Fibroblast of mammary gland (primary cell): ENCODE measurements at regions not wholly inside any gene's neighbourhood (a gene's known extent, or its start where the extent isn't known, plus 50 kb on each side); places are given as distances from the start of the nearest gene placed in this dataset.

ENCODE experiments used
- DNase-seq: peaks from one replicate; pipeline ENCODE4 v3.0.0-alpha.2; 2010; ENCODE audit warnings: low read depth
- H3K4me3 ChIP-seq: 2 replicates; pipeline ENCODE4 v1.5.1; 2011; ENCODE audit warnings: low read depth, mild to moderate bottlenecking, low read length, moderate library complexity; ENCODE audit not compliant: control insufficient read depth
- CTCF ChIP-seq: conservative IDR thresholded peaks from 2 replicates; pipeline ENCODE4 v1.5.1; 2011; ENCODE audit warnings: low read depth, low read length, inconsistent platforms; ENCODE audit not compliant: control insufficient read depth, insufficient read depth

GRCh38 chr10:57015187-57015586, 654.1 kb upstream of the ZWINT start:
- no peak for DNase-seq
- no peak for TF ChIP-seq CTCF

GRCh38 chr10:57014758-57015157, 653.7 kb upstream of the ZWINT start:
- no peak for DNase-seq
- H3K4me3 ChIP-seq, result no peak overlapping the region
- TF ChIP-seq CTCF, result no peak

More at GRCh38 chr10:57015187-57015586, 654.1 kb upstream of the ZWINT start:
- no peak overlapping the region for H3K4me3 ChIP-seq

- TF ChIP-seq CTCF, result no peak
- peak; percentile 0 for DNase-seq
Measured at GRCh38 chr10:57008189-57008588, 647.1 kb upstream of the ZWINT start.

GRCh38 chr10:56991591-56992069, 630.6 kb upstream of the ZWINT start:
- no peak overlapping the region for H3K4me3 ChIP-seq
- DNase-seq, result no peak
- no peak for TF ChIP-seq CTCF

More at GRCh38 chr10:57008189-57008588, 647.1 kb upstream of the ZWINT start:
- H3K4me3 ChIP-seq, result no peak overlapping the region

- no peak for TF ChIP-seq CTCF
- no peak for DNase-seq
- H3K4me3 ChIP-seq, result no peak overlapping the region
Measured at GRCh38 chr10:56975513-56975912, 614.5 kb upstream of the ZWINT start.

- no peak for TF ChIP-seq CTCF
- no peak overlapping the region for H3K4me3 ChIP-seq
- DNase-seq, result no peak
Measured at GRCh38 chr10:56973766-56974165, 612.7 kb upstream of the ZWINT start.

- H3K4me3 ChIP-seq, result no peak overlapping the region
- no peak for TF ChIP-seq CTCF
- no peak for DNase-seq
Measured at GRCh38 chr10:56943221-56943755, 582.2 kb upstream of the ZWINT start.
